HUES6 (cell line): ENCODE measurements at regions not wholly inside any gene's neighbourhood (a gene's known extent, or its start where the extent isn't known, plus 50 kb on each side); places are given as distances from the start of the nearest gene placed in this dataset.

Experiments used
- H3K27ac ChIP-seq: 2 replicates; pipeline ENCODE4 v1.7.0; 2013; ENCODE audit warnings: low read depth, mild to moderate bottlenecking, low read length, inconsistent platforms
- H3K27me3 ChIP-seq: 2 replicates; pipeline ENCODE4 v1.6.1; 2013; ENCODE audit warnings: low read length; ENCODE audit not compliant: control insufficient read depth, insufficient read depth
- H3K36me3 ChIP-seq: 2 replicates; pipeline ENCODE4 v1.6.1; 2013; ENCODE audit warnings: low read length; ENCODE audit not compliant: control insufficient read depth, insufficient read depth
- H3K4me1 ChIP-seq: 2 replicates; pipeline ENCODE4 v1.6.1; 2013; ENCODE audit warnings: low read length; ENCODE audit not compliant: control insufficient read depth, insufficient read depth
- H3K4me3 ChIP-seq: 2 replicates; pipeline ENCODE4 v1.5.1; 2013; ENCODE audit warnings: low read depth, low read length
- H3K9ac ChIP-seq: one replicate; pipeline ENCODE4 v1.6.1; 2013; ENCODE audit warnings: mild to moderate bottlenecking, low read length
- H3K9me3 ChIP-seq: 2 replicates; pipeline ENCODE4 v1.6.1; 2013; ENCODE audit warnings: low read depth, low read length; ENCODE audit not compliant: control insufficient read depth, insufficient read depth

DNA sequence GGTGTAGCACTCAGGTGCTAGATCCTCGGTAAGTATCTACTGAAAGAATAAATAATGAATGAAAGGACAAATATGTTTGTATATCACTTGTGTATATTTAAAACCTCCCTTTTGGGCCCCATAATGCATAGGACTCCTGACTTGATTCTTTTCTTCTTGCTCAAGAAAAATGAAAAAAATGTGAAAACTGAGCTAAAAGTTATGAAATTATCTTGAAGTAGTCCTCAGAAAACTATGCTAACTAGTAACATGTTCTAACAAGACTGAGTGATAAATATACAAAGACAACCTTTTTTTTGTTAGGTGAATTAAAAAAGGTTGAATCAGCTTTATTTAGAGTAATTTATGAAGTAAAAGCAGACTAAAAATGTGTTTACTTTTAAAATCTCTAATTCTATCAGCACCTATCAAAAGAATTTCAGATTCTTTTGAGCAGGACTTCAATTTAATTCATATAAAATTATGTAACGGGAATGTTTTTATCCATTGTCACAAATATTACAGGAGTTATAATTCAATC lies 247.8 kb upstream of the JAG1 start:
- Histone ChIP-seq H3K27ac (no peak overlapping the region), H3K4me3 (no peak overlapping the region), H3K9ac (no peak overlapping the region), H3K36me3 (no peaks in the 10 kb centered on the region), H3K4me1 (peaks cover 3% of the 10 kb centered on the region; the same call in 1 of the 2 replicates), H3K27me3 (no peaks in the 10 kb centered on the region), H3K9me3 (0 out of 2 replicates have a peak, but pooled peaks cover 3% of the 10 kb centered on the region)

GRCh38 chr20:10922506-10922905 lies 248.7 kb upstream of the JAG1 start:
- H3K27ac ChIP-seq = no peak overlapping the region
- H3K27me3 ChIP-seq = no peaks in the 10 kb centered on the region
- no peak overlapping the region for H3K9ac ChIP-seq
- H3K36me3 ChIP-seq = no peaks in the 10 kb centered on the region
- H3K4me1 ChIP-seq = peaks cover 3% of the 10 kb centered on the region; the same call in 1 of the 2 replicates
- no peaks in the 10 kb centered on the region for H3K9me3 ChIP-seq
- H3K4me3 ChIP-seq = no peak overlapping the region

GRCh38 chr20:10922941-10923340 lies 249.1 kb upstream of the JAG1 start:
- peaks cover 3% of the 10 kb centered on the region; the same call in 1 of the 2 replicates for H3K4me1 ChIP-seq
- no peak overlapping the region for H3K27ac ChIP-seq

DNA sequence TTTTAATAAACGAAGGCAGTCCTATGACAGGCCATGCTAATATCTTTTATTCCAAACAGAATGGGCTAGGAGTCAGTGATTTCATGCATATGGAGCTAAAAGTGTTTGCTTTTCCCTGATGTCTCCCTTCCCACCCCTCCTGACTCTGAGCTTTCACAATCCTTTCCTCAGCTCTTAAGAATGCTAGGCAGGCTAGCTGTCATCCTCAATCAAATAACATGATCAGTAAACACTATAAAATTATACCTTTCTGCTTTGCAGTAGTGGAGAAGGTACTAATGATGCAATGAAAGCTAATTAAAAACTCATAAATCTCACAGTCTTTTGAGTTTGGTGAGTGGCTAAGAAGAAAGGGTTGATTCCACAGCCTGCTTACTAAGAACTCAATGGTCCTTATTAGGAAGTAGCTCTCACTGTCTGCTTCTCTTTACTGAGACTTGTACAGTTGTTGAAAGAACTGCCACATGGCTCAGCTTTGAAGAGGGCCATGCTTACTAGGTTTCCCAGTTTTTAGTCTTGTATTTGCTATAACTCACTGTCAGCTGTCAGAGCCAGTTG lies 250.9 kb upstream of the JAG1 start:
- H3K27me3 ChIP-seq = no peaks in the 10 kb centered on the region
- H3K4me3 ChIP-seq = no peak overlapping the region
- no peaks in the 10 kb centered on the region for H3K36me3 ChIP-seq
- no peak overlapping the region for H3K9ac ChIP-seq
- H3K27ac ChIP-seq = no peak overlapping the region
- no peaks in the 10 kb centered on the region for H3K9me3 ChIP-seq
- peaks cover 6% of the 10 kb centered on the region; the same call in 1 of the 2 replicates for H3K4me1 ChIP-seq

More at GRCh38 chr20:10922941-10923340, 249.1 kb upstream of the JAG1 start:
- Histone ChIP-seq H3K9ac (no peak overlapping the region), H3K4me3 (no peak overlapping the region), H3K27me3 (no peaks in the 10 kb centered on the region), H3K9me3 (no peaks in the 10 kb centered on the region), H3K36me3 (no peaks in the 10 kb centered on the region)

DNA sequence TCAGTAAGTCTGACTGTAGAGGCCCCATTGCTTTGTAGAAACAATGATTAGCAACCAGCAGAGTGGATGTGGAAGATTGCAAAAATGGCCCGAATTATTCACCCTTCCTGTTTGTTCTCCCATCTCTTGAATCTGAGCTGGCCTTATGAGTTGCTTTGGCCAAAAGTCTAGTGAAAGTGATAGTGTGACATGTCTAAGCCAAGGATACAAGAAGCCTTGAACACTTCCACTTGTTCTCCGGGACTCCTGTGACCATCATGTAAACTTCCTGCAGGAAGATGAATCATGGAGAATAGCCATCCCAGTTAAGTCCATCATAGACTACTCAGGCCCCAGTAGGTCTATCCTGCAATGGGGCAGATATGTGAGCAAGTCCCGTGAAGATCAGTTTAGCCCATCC lies 252.0 kb upstream of the JAG1 start:
- Histone ChIP-seq H3K4me1 (peaks cover 6% of the 10 kb centered on the region; the same call in 1 of the 2 replicates), H3K27me3 (no peaks in the 10 kb centered on the region), H3K9ac (no peak overlapping the region), H3K36me3 (no peaks in the 10 kb centered on the region), H3K27ac (no peak overlapping the region), H3K4me3 (no peak overlapping the region), H3K9me3 (no peaks in the 10 kb centered on the region)

- Histone ChIP-seq H3K27ac (no peak overlapping the region), H3K36me3 (no peaks in the 10 kb centered on the region), H3K9ac (no peak overlapping the region), H3K4me1 (peaks cover 6% of the 10 kb centered on the region; the same call in 1 of the 2 replicates), H3K9me3 (no peaks in the 10 kb centered on the region), H3K27me3 (no peaks in the 10 kb centered on the region), H3K4me3 (no peak overlapping the region)
These were observed 253.3 kb upstream of the JAG1 start for GRCh38 chr20:10927011-10927583.

- H3K36me3 ChIP-seq = no peaks in the 10 kb centered on the region
- H3K4me1 ChIP-seq = 0 out of 2 replicates have a peak, but pooled peaks cover 3% of the 10 kb centered on the region
- no peak overlapping the region for H3K9ac ChIP-seq
- H3K27me3 ChIP-seq = no peaks in the 10 kb centered on the region
- no peaks in the 10 kb centered on the region for H3K9me3 ChIP-seq
- no peak overlapping the region for H3K27ac ChIP-seq
- no peak overlapping the region for H3K4me3 ChIP-seq
These were observed 254.4 kb upstream of the JAG1 start for GRCh38 chr20:10927936-10928840.

DNA sequence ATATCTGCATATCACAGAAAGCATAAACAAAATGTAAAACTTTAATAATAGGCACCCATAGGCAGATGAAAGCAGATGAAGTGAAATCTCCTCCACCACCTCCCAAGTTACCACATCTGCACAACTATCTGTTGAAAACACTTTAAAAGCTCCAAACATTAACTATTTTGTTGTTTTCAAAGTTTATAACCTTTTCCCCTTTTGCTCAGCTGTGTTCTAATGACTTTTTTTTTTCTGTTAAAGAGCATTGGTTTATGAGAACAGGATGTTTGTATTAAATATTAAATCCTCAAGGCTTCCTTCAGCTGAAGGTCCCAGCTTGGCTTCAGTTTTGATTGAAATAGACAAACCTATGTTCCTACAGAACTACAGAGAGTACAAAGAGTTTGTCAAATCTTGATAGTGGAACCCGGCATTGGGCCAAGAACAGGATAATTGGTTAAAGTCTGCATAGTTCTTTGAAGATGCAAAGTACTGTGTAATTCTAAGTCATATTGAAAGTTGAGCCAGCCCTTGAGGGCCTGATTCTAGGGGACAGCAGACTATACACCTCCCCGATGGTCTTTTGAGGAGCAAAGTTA lies 255.1 kb upstream of the JAG1 start:
- no peaks in the 10 kb centered on the region for H3K36me3 ChIP-seq
- no peak overlapping the region for H3K9ac ChIP-seq
- H3K4me3 ChIP-seq = no peak overlapping the region
- H3K27me3 ChIP-seq = no peaks in the 10 kb centered on the region
- no peaks in the 10 kb centered on the region for H3K9me3 ChIP-seq
- H3K4me1 ChIP-seq = 0 out of 2 replicates have a peak, but pooled peaks cover 3% of the 10 kb centered on the region
- H3K27ac ChIP-seq = no peak overlapping the region

GRCh38 chr20:10935658-10936402 lies 262.0 kb upstream of the JAG1 start:
- H3K4me3 ChIP-seq = no peak overlapping the region
- no peaks in the 10 kb centered on the region for H3K4me1 ChIP-seq
- no peaks in the 10 kb centered on the region for H3K36me3 ChIP-seq
- H3K9ac ChIP-seq = no peak overlapping the region
- H3K27ac ChIP-seq = no peak overlapping the region
- no peaks in the 10 kb centered on the region for H3K27me3 ChIP-seq
- H3K9me3 ChIP-seq = no peaks in the 10 kb centered on the region

DNA sequence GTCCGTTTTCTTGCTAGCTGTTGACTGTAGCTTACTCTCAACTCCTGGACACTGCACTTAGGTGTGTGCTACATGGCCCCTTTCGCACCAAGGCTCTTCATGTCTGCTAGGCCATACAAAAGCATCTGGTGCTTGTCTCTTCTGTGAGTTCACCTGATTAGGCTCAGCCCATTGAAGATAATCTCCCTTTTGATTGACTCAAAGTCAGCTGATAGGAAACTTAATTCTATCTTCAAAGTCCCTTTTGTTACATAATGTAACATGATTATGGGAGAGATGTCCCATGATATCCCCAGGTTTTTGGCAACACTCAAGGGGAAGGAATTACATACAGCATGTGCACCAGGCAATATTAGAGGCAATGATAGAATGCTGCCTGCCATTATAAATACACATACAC lies 263.0 kb upstream of the JAG1 start:
- H3K27me3 ChIP-seq = no peaks in the 10 kb centered on the region
- H3K27ac ChIP-seq = no peak overlapping the region
- H3K9ac ChIP-seq = no peak overlapping the region
- H3K4me3 ChIP-seq = no peak overlapping the region
- H3K36me3 ChIP-seq = no peaks in the 10 kb centered on the region
- H3K4me1 ChIP-seq = no peaks in the 10 kb centered on the region
- no peaks in the 10 kb centered on the region for H3K9me3 ChIP-seq
